ENCODE measurements at regions not wholly inside any gene's neighbourhood (a gene's known extent, or its start where the extent isn't known, plus 50 kb on each side); places are given as distances from the start of the nearest gene placed in this dataset.

- no peak for DNase-seq
Observed at GRCh38 chr5:40413743-40414142, 266.0 kb upstream of the PTGER4 start.

GRCh38 chr5:40412771-40413170 is 266.9 kb upstream of the PTGER4 start:
- DNase-seq: no peak

- peak; percentile 88 for DNase-seq
Observed at GRCh38 chr5:40410964-40411635, 268.6 kb upstream of the PTGER4 start.

- DNase-seq: peak; percentile 98
Observed at GRCh38 chr5:40410231-40410861, 269.4 kb upstream of the PTGER4 start.

GRCh38 chr5:40409601-40410000 is 270.1 kb upstream of the PTGER4 start:
- no peak for DNase-seq

GRCh38 chr5:40406741-40407211 is 272.9 kb upstream of the PTGER4 start:
- no peak for DNase-seq

- DNase-seq: no peak
Observed at GRCh38 chr5:40405996-40406740, 273.5 kb upstream of the PTGER4 start.

GRCh38 chr5:40405230-40405629 is 274.5 kb upstream of the PTGER4 start:
- DNase-seq: no peak

GRCh38 chr5:40404613-40405012 is 275.1 kb upstream of the PTGER4 start:
- no peak for DNase-seq

GRCh38 chr5:40402007-40402364 is 277.7 kb upstream of the PTGER4 start:
- DNase-seq: peak; percentile 61

GRCh38 chr5:40401284-40402006 is 278.3 kb upstream of the PTGER4 start:
- DNase-seq: no peak

- DNase-seq: no peak
Observed at GRCh38 chr5:40400245-40400644, 279.5 kb upstream of the PTGER4 start.

GRCh38 chr5:40399349-40399748 is 280.4 kb upstream of the PTGER4 start:
- DNase-seq: no peak

- DNase-seq: no peak
Observed at GRCh38 chr5:40397976-40398375, 281.7 kb upstream of the PTGER4 start.

- DNase-seq: no peak
Observed at GRCh38 chr5:40397091-40397490, 282.6 kb upstream of the PTGER4 start.

GRCh38 chr5:40396317-40396716 is 283.4 kb upstream of the PTGER4 start:
- DNase-seq: no peak

GRCh38 chr5:40395251-40395650 is 284.5 kb upstream of the PTGER4 start:
- DNase-seq: no peak

- DNase-seq: no peak
Observed at GRCh38 chr5:40394698-40395097, 285.0 kb upstream of the PTGER4 start.

- no peak for DNase-seq
Observed at GRCh38 chr5:40391642-40392041, 288.1 kb upstream of the PTGER4 start.

GRCh38 chr5:40390281-40391149 is 289.2 kb upstream of the PTGER4 start:
- no peak for DNase-seq

GRCh38 chr5:40389591-40389990 is 290.1 kb upstream of the PTGER4 start:
- DNase-seq: no peak

GRCh38 chr5:40386289-40386688 is 293.4 kb upstream of the PTGER4 start:
- DNase-seq: no peak

Data from NCI-H226 (cell line).